Ishikawa (cell line): ENCODE measurements at regions not wholly inside any gene's neighbourhood (a gene's known extent, or its start where the extent isn't known, plus 50 kb on each side); places are given as distances from the start of the nearest gene placed in this dataset.

Experiments
- CEBPB ChIP-seq: IDR thresholded peaks from 2 replicates; pipeline ENCODE4 v1.6.1; 2012
- CREB1 ChIP-seq: IDR thresholded peaks from 2 replicates; pipeline ENCODE4 v1.6.1; 2012; ENCODE audit warnings: low read depth
- EGR1 ChIP-seq: IDR thresholded peaks from 2 replicates; pipeline ENCODE4 v1.6.1; 2012
- EP300 ChIP-seq: IDR thresholded peaks from 2 replicates; pipeline ENCODE4 v1.6.1; 2012; ENCODE audit warnings: borderline replicate concordance
- FOXM1 ChIP-seq: IDR thresholded peaks from 2 replicates; pipeline ENCODE4 v1.6.1; 2012; ENCODE audit warnings: low read depth, borderline replicate concordance
- NFIC ChIP-seq: IDR thresholded peaks from 2 replicates; pipeline ENCODE4 v1.6.1; 2012
- RAD21 ChIP-seq: IDR thresholded peaks from 2 replicates; pipeline ENCODE4 v1.6.1; 2012; ENCODE audit warnings: low read depth
- REST ChIP-seq: IDR thresholded peaks from 2 replicates; pipeline ENCODE4 v1.6.1; 2012; ENCODE audit warnings: low read depth, mild to moderate bottlenecking
- TAF1 ChIP-seq: IDR thresholded peaks from 2 replicates; pipeline ENCODE4 v1.6.1; 2012; ENCODE audit warnings: low read depth, mild to moderate bottlenecking
- TEAD4 ChIP-seq: IDR thresholded peaks from 2 replicates; pipeline ENCODE4 v1.6.1; 2012

DNA sequence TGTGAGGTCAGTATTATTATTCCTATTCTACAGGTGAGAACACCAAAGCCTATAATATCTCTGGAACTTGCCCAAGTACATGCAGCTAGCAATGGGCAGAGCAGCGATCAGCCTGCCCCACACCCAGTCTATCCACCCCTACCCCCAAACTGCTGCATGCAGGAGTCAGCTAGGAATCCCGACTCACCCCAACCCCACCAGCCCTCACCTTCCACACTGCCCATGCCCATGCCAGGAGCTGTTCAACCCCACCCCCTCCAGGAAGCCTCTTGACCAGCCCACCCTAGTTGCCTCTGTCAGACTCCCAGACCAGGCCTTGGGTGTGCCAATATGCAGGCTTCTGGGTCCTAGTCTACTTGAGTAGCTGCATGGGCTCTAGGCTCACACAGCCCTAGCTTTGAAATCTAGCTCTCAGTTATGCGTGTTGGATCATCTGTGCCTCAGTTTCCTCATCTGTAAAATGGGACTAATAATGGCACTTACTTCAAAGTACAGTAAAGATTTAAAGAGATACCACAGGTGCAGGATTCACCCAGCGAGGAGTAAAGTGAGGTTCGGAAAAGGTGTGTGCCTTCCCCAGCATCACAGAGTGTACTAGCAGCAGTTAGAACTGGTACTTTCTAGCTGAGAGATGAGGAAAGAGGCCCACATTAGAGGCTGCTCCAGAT, 173.2 kb downstream of the VEGFA start:
- no peak for TF ChIP-seq FOXM1
- TF ChIP-seq EP300 = no peak
- TF ChIP-seq REST = no peak
- no peak for TF ChIP-seq EGR1
- no peak for TF ChIP-seq NFIC
- TF ChIP-seq CREB1 = no peak
- TF ChIP-seq RAD21 = no peak
- TF ChIP-seq CEBPB = no peak
- TF ChIP-seq TEAD4 = no peak
- no peak for TF ChIP-seq TAF1
